Hematopoietic multipotent progenitor cell treated with erythropoietin and hydrocortisone succinate and interleukin-3 and kit ligand, for 4 days (in vitro differentiated cells): ENCODE measurements at regions not wholly inside any gene's neighbourhood (a gene's known extent, or its start where the extent isn't known, plus 50 kb on each side); places are given as distances from the start of the nearest gene placed in this dataset.
A peak's percentile ranks its signal among the peaks of the same experiment; 100 is the strongest.
"Not testable (repeated sequence)": the region's sequence is repeated elsewhere in the genome, so short reads cannot be mapped to it uniquely, and the experiment has no call there.

Experiments used
- DNase-seq: peaks from one replicate; pipeline ENCODE4 v3.0.0-alpha.2; 2015

GRCh38 chr2:113838744-113839444 lies 51.0 kb upstream of the ACTR3 start:
- DNase-seq, result no peak

DNA sequence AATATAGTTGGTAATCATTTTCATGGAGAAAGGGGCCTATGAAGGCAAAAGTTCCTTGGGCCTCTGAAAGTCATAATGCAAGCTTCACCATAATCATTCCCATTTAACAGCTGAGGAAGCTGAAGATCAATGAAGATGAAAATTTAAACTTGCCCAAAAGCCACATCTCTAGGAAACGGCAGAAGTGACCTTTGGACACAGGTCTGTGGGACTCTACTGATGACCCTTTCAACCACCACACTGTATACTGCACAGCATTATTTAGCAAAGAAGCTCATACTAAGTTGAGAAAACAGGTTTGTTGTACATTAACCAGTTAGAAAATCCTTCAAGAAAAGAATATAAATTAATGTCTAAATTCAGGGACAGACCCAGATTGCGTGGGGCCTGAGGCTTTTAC lies 51.6 kb upstream of the ACTR3 start:
- DNase-seq, result no peak

DNA sequence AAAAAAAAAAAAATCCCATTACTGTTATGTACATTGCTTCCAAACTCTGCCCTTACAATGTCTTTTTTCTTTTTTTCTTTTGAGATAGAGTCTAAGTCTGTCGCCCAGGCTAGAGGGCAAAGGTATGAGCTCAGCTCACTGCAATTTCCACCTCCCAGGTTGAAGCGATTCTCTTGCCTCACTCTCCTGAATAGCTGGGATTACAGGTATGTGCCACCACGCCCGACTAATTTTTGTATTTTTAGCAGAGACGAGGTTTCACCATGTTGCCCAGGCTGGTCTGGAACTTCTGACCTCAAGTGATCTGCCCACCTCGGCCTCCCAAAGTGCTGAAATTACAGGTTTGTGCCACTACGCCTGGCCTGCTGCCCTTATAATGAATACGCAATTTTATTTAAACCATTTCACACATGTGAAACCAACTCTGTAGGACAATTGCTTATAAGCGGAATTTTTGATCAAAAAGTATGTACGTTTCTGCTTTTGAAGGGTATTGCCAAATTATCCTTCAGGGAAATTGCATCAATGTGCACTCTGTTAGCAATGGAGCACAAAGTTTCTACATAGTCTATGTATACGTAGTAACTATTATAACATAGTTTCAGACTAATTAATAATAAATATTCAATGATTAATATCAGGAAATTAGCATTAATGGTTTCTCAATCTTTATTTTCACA lies 55.7 kb upstream of the ACTR3 start:
- no peak for DNase-seq

- DNase-seq, result no peak
These were observed 57.0 kb upstream of the ACTR3 start for GRCh38 chr2:113832795-113833290.

DNA sequence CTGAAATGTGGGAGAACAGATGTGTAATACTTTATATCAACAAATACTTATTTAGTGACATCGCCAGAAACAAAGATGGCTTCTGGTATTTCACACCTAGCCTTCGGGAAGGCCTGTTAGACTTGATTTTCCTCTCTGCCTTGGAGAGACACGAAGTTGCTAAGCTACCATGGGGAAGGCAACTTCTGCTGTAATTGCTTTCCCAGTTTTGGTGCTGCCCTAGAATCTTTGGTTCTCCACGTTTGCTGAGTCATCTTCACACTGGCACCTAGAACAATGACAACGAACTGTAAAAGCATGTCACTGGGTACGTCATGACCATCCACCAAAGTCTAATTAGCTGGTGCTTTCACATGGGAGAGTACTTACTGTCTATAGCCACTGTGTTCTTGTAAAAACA lies 58.7 kb upstream of the ACTR3 start:
- DNase-seq, result peak; percentile 18

DNA sequence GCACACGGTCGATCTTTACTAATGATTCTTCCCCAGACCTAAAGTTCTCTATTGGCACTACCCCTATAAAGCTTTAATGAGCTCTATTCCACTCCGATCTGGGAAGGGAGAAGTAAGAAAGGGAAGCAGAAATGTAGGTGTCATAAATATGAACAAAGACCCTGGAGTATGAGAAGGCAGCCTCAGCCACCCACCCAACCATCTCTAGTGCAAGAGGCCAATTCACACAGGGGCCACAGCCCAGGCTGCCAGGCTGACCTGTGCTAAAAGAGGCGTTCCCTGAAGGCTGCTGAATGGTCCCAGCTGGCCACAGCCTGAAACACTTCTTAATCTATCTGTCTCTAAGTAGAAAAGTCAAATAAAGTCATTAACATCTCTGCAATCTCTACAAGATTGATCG lies 60.1 kb upstream of the ACTR3 start:
- no peak for DNase-seq

DNA sequence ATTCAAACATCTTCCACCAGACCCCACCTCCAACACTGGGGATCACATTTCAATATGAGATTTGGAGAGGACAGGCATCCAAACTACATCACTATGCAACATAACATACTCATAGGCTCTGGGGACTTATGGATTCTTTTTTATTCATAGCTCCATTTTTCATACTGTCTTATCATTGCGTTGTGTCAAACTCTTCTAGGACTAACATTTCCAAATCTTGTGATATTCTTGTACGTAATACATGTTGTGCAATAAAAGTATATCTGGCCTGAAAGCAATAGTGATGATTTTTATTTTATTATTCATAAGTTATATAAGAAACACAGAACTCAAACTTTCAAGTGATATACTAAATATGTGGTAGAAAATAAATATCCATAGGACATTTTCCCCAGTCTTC lies 60.6 kb upstream of the ACTR3 start:
- no peak for DNase-seq

DNA sequence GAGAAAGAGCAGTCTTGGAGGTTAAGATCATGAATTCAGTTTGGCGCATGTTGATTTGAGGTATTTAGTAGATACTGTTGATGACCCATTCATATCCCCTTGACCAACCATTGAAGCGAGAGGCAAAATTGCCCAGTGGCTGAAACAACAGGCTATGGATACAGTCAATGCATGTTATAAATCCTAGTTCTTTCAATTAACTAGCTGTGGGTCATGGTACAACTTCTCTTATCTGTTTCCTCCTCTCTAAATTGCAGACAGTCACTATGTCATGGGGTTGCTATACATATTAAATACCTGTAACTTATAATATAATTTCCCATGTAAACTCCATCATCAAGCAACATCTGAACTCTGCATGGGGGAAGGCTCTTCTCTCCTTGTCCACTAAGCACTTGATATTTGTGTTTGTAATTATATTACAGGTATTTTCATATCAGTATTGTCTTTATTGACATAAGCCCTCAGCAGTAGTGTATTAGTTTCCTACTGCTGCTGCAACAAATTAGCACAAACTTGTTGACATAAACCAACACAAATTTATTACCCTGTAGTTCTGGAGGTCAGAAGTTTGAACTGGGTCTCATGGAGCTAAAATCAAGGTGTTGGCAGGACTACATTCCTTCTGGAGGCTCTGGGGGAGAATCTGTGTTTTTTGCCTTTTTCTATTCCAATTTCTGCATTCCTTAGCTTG lies 61.7 kb upstream of the ACTR3 start:
- DNase-seq, result no peak

DNA sequence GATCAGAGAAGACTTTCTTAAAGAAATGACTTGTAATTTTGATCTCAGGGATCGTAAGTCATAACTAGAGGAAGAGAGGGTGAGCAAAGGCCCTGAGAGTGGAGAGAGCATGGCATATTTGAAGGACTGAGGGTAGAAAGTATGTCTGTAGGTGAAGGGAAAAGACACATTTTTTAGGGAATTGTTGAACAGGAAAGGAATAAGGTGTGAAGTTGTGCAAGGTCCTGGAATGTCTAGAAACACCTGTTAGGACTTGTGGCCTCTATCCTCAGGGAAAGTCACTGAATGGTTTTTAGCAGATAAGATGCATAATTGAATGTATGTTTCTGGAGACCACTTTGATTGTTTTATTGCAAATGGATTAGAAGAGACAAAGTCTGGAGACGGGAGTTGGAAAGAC lies 62.5 kb upstream of the ACTR3 start:
- no peak for DNase-seq

GRCh38 chr2:113826346-113827285 lies 63.3 kb upstream of the ACTR3 start:
- DNase-seq, result no peak

- no peak for DNase-seq
These were observed 65.9 kb upstream of the ACTR3 start for GRCh38 chr2:113823716-113824595.

DNA sequence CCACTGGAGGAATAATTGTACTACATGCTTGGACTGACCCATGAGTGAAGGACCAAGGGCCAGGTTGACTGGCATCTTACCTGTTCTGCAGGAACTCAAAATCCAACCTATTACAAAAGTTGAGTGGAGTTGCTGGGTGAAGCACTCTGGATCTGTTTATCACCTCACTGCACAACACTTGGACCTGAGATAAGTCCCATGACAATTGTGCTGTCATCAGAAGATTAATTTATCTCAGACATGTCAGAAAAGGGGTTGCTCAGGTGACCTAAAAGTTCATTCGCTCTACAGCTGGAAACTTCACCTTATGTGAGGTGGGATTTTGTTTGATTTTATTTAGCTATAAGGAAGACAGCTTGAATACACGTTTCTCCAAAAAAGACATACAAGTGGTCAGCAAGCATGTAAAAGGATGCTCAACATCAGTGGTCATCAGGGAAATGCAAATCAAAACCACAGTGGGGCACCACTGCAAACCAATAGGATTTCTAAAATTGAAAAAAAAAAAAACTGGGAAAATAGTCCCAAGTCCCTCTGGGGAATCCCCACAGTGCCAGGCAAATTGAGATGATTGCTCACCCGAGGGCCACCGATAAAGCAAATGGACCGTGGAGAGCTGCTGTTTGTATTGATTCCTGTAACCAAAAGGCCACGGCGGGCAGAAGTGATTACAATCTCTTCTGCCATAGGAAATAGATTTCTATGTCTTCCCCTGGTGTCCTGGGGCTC lies 65.8 kb upstream of the SLC35F5 start:
- DNase-seq, result no peak

DNA sequence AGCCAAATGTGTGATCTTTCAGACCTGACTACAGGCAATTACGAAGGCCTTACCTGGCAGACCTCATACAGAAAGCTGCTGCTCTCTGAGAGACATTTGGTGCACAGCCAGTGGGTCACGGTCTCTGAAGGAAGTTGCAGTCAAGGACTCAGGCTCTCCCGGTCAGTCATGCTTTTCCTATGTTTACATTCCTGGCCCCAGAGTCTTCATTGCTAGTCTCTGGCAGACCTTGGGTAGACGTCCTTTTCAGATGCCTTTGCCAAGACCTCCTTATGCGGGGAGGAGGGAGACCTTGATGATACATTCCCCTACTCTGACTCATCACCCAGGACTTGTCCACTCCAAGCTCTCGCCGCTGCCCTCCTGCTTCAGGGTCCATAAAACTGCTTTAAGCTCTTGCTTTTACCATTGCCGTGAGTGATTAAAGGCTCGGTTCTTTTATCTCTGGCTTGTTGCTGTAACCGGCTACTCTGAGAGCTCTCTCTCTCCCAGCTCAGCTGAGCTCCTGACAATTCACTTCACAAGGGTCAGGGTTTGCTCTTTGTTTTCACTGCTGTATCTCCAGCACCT lies 62.0 kb upstream of the SLC35F5 start:
- DNase-seq, result no peak

- DNase-seq, result not testable (repeated sequence)
These were observed 57.0 kb upstream of the SLC35F5 start for GRCh38 chr2:113813396-113813795.

- DNase-seq, result no peak
These were observed 55.8 kb upstream of the SLC35F5 start for GRCh38 chr2:113812204-113812603.

- DNase-seq, result no peak
These were observed 52.8 kb upstream of the SLC35F5 start for GRCh38 chr2:113809076-113809736.

DNA sequence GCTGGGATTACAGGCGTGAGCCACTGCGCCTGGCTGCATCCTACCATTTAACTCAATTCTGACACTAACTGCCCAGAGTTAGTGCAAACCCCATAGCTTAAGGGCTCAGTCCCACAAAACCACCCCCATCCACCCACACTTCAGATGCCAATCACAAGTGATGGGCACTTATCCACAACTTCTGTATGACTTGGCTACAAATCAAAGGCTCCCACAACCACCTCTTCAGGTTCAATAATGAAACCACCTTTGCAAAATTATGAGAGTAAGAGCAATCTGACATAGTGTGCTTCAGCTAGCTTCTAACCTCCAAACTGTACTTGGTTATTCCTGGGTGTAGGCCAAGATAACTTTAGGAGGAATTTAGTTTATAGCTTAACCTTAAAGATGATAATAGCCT lies 51.3 kb upstream of the SLC35F5 start:
- no peak for DNase-seq

DNA sequence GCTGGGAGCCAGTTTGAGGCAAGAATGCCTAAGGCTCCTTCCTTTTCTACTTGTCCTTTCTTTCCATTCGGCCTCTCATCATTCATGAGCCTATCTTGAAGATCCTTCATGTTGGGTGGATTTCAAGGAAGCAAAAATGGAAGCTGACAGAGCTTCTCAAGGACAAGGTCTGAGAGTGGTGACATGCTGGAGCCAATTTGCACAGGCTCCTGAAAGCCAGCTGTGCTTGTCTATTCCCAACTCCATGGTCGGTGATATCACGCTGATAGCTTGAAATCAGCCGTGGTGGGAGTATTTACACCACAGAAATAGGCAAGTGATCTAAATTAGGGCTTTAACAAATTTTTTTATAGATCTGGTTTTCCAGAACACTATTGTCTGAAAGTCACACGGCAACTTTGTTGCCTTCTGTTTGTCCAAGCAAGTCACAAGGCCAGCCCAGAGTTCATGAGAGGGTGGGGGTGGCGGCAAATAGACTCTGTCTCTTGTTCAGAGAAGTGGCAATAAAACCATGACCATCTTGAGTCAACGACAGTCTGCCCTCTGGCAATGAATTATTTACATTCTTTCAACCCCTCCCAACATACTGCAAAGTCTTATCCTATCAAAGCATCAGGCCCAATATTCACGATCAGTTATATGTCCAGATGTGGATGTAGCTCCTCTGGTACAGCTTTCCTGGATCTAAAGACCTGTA lies 49.9 kb upstream of the SLC35F5 start:
- DNase-seq, result no peak
